PC-3 (cell line): ENCODE measurements at regions not wholly inside any gene's neighbourhood (a gene's known extent, or its start where the extent isn't known, plus 50 kb on each side); places are given as distances from the start of the nearest gene placed in this dataset.

Source experiments
- EZH2 ChIP-seq: fragments of 300-600 bp; sonication (generic); IDR thresholded peaks from one replicate; pipeline ENCODE4 v1.6.1; 2017; ENCODE audit warnings: antibody characterized with exemption, mild to moderate bottlenecking, low read length; ENCODE audit not compliant: unreplicated experiment
- EZH2phosphoT487 ChIP-seq: fragments of 300-600 bp; sonication (generic); IDR thresholded peaks from 2 replicates; pipeline ENCODE4 v1.6.1; 2018; ENCODE audit warnings: mild to moderate bottlenecking, antibody characterized with exemption, low read length, borderline replicate concordance
- TF ChIP-seq, protein P1 (sequence below): fragments of 300-600 bp; sonication (generic); conservative IDR thresholded peaks from 2 replicates; pipeline ENCODE4 v1.5.1; 2017; ENCODE audit warnings: antibody characterized with exemption, low read depth, mild to moderate bottlenecking, low read length

DNA sequence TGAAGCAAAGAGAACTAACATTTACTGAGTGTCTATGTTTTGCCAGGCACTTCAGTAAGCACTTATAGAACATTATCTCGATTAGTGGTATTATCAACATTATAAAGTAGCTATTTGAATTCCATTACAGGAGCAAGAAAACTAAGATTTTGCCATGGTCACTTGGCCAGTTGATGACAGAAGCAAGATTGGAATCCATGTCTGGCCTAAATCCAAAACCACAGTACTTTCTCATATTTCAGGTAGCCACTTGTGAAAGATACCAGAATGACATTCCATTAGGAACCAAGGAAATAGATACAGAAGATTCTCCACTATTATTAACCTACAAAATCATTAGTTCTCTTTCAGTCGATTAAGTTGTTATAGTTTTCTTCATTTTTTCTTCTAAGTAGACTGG lies 691.0 kb upstream of the API5 start:
- TF ChIP-seq, protein P1, sequence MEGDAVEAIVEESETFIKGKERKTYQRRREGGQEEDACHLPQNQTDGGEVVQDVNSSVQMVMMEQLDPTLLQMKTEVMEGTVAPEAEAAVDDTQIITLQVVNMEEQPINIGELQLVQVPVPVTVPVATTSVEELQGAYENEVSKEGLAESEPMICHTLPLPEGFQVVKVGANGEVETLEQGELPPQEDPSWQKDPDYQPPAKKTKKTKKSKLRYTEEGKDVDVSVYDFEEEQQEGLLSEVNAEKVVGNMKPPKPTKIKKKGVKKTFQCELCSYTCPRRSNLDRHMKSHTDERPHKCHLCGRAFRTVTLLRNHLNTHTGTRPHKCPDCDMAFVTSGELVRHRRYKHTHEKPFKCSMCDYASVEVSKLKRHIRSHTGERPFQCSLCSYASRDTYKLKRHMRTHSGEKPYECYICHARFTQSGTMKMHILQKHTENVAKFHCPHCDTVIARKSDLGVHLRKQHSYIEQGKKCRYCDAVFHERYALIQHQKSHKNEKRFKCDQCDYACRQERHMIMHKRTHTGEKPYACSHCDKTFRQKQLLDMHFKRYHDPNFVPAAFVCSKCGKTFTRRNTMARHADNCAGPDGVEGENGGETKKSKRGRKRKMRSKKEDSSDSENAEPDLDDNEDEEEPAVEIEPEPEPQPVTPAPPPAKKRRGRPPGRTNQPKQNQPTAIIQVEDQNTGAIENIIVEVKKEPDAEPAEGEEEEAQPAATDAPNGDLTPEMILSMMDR = no peak
- no peak for TF ChIP-seq EZH2
- TF ChIP-seq EZH2phosphoT487 = no peak
